ENCODE measurements at regions not wholly inside any gene's neighbourhood (a gene's known extent, or its start where the extent isn't known, plus 50 kb on each side); places are given as distances from the start of the nearest gene placed in this dataset.

- TF ChIP-seq CTCF (IDR thresholded peaks at IDR 0.05; ENCODE audit: low read length): no peak
- no peak for TF ChIP-seq EZH2 (IDR thresholded peaks at IDR 0.05; ENCODE audit: borderline replicate concordance, low read length)
Observed at GRCh38 chr13:110809871-110810486, 96.5 kb downstream of the ING1 start.

Measured in OCI-LY1 (cell line).